A549 (cell line): ENCODE measurements at regions not wholly inside any gene's neighbourhood (a gene's known extent, or its start where the extent isn't known, plus 50 kb on each side); places are given as distances from the start of the nearest gene placed in this dataset.

Source experiments
- ATAC-seq, 2 experiments: fragments of 200-7000 bp in 1 of 2; fragments of >200 bp in 1 of 2; cut with Nextera tagmentation in 1 of 2; cut with Tn5 transposase in 1 of 2; 3 replicates each; pipeline versions ENCODE4 v1.8.0 to v1.9.1; 2018 to 2020; ENCODE audit warnings: mild to moderate bottlenecking in 1 of 2, moderate library complexity in 1 of 2
- CTCF ChIA-PET: fragments of 300-600 bp; sonication (Branson Sonifier 250); formaldehyde crosslinking; extraction: SDS; loops from one replicate; lab custom pipeline; 2021; ENCODE audit warnings: antibody characterized with exemption, inconsistent platforms; lab: Yijun Ruan, JAX
- POLR2A ChIA-PET: fragments of 350-600 bp; formaldehyde crosslinking; extraction: SDS; loops from one replicate; lab custom pipeline; 2021; ENCODE audit warnings: antibody characterized with exemption, inconsistent platforms; lab: Yijun Ruan, JAX
- DNase-seq, 2 experiments: peaks; one replicate each; pipeline versions ENCODE4 v3.0.0 to v3.0.0-alpha.2; 2011 to 2016; ENCODE audit warnings: low read depth in 1 of 2, low spot score in 1 of 2
- FAIRE-seq: peaks from 2 replicates; lab custom pipeline; 2011; peaks lifted over from hg19 to GRCh38; lab: Jason Lieb, UNC
- H3K27ac ChIP-seq, 2 experiments: fragments of >200 bp; sonication (Bioruptor Twin); formaldehyde crosslinking; 3 replicates each; pipeline ENCODE4 v1.5.1; 2016 to 2017
- H3K4me1 ChIP-seq: fragments of >200 bp; sonication (Bioruptor Twin); formaldehyde crosslinking; 3 replicates; pipeline ENCODE4 v1.6.1; 2016
- H3K4me2 ChIP-seq: fragments of >200 bp; sonication (Bioruptor Twin); formaldehyde crosslinking; 3 replicates; pipeline ENCODE4 v1.6.1; 2016
- H3K4me3 ChIP-seq: fragments of >200 bp; sonication (Bioruptor Twin); formaldehyde crosslinking; 3 replicates; pipeline ENCODE4 v1.5.1; 2016
- H3K9me3 ChIP-seq: fragments of >200 bp; sonication (Bioruptor Twin); formaldehyde crosslinking; 3 replicates; pipeline ENCODE4 v1.6.1; 2016
- CBX8 ChIP-seq: fragments of 200-600 bp; sonication (generic); IDR thresholded peaks from 2 replicates; pipeline ENCODE4 v1.6.1; 2016
- EHF ChIP-seq: fragments of 250-450 bp; sonication (Bioruptor Pico); IDR thresholded peaks from 2 replicates; pipeline ENCODE4 v1.5.0; 2020; ENCODE audit warnings: mild to moderate bottlenecking
- ESRRA ChIP-seq: fragments of 150-350 bp; IDR thresholded peaks from 2 replicates; pipeline ENCODE4 v1.6.1; 2014; ENCODE audit warnings: mild to moderate bottlenecking, low read length, borderline replicate concordance
- FOSL2 ChIP-seq, 2 experiments: fragments of 450-650 bp in 1 of 2; fragments of >200 bp in 1 of 2; sonication (Bioruptor Twin) in 1 of 2; formaldehyde crosslinking; IDR thresholded peaks; 2 replicates each; pipeline versions ENCODE4 v1.5.0 to v1.6.1; 2016 to 2020; ENCODE audit warnings: mild to moderate bottlenecking in 1 of 2, moderate library complexity in 1 of 2
- HEYL ChIP-seq: fragments of 250-450 bp; sonication (Bioruptor Pico); IDR thresholded peaks from 2 replicates; pipeline ENCODE4 v1.8.0; 2021; ENCODE audit warnings: mild to moderate bottlenecking, moderate library complexity
- HOXA7 ChIP-seq: fragments of 250-450 bp; sonication (Bioruptor Pico); IDR thresholded peaks from 2 replicates; pipeline ENCODE4 v1.5.0; 2020; ENCODE audit warnings: mild to moderate bottlenecking, moderate library complexity
- HOXB5 ChIP-seq: fragments of 250-450 bp; sonication (Bioruptor Pico); IDR thresholded peaks from 2 replicates; pipeline ENCODE4 v1.5.0; 2020; ENCODE audit warnings: mild to moderate bottlenecking, moderate library complexity
- JUN ChIP-seq, 2 experiments: fragments of >200 bp; sonication (Bioruptor Twin); formaldehyde crosslinking; IDR thresholded peaks; 2 replicates in 1 of 2; 3 replicates in 1 of 2; pipeline ENCODE4 v1.6.1; 2016 to 2017
- KDM5A ChIP-seq: fragments of 200-600 bp; sonication (generic); IDR thresholded peaks from 2 replicates; pipeline ENCODE4 v1.6.1; 2016; ENCODE audit warnings: antibody characterized with exemption, mild to moderate bottlenecking
- MYC ChIP-seq: IDR thresholded peaks from 2 replicates; pipeline ENCODE4 v1.6.1; 2012; ENCODE audit warnings: mild to moderate bottlenecking, inconsistent platforms, low read length, improper control_type of control experiment, borderline replicate concordance
- PHF8 ChIP-seq: fragments of 200-600 bp; sonication (generic); IDR thresholded peaks from 2 replicates; pipeline ENCODE4 v1.6.1; 2016; ENCODE audit warnings: low read depth, mild to moderate bottlenecking, antibody characterized with exemption, moderate library complexity, borderline replicate concordance
- POLR2A ChIP-seq: IDR thresholded peaks from 2 replicates; pipeline ENCODE4 v1.6.1; 2012; ENCODE audit warnings: mild to moderate bottlenecking, low read length
- POLR2AphosphoS2 ChIP-seq: conservative IDR thresholded peaks from 2 replicates; pipeline ENCODE4 v1.6.1; 2012; ENCODE audit warnings: low read length, improper control_type of control experiment, inconsistent platforms
- RAD21 ChIP-seq, 2 experiments: fragments of >200 bp in 1 of 2; sonication (Bioruptor Twin) in 1 of 2; formaldehyde crosslinking in 1 of 2; IDR thresholded peaks in 1 of 2; conservative IDR thresholded peaks in 1 of 2; 2 replicates in 1 of 2; 3 replicates in 1 of 2; pipeline ENCODE4 v1.6.1; 2012 to 2018; ENCODE audit warnings: inconsistent platforms in 1 of 2
- RARB ChIP-seq: fragments of 250-450 bp; sonication (Bioruptor Pico); IDR thresholded peaks from 2 replicates; pipeline ENCODE4 v1.8.0; 2021; ENCODE audit warnings: mild to moderate bottlenecking, moderate library complexity
- RFX5 ChIP-seq: fragments of 450-650 bp; IDR thresholded peaks from 2 replicates; pipeline ENCODE4 v1.7.1; 2014; ENCODE audit warnings: antibody characterized with exemption, mild to moderate bottlenecking, moderate library complexity
- RNF2 ChIP-seq: fragments of 200-600 bp; sonication (generic); IDR thresholded peaks from 2 replicates; pipeline ENCODE4 v1.6.1; 2016; ENCODE audit warnings: low read depth, mild to moderate bottlenecking, antibody characterized with exemption, moderate library complexity, borderline replicate concordance
- SMC3 ChIP-seq: fragments of >200 bp; sonication (Bioruptor Twin); formaldehyde crosslinking; IDR thresholded peaks from 3 replicates; pipeline ENCODE4 v1.6.1; 2018; ENCODE audit warnings: inconsistent platforms
- SREBF2 ChIP-seq: fragments of 450-650 bp; IDR thresholded peaks from 2 replicates; pipeline ENCODE4 v1.6.1; 2014; ENCODE audit warnings: mild to moderate bottlenecking, moderate library complexity
- TFCP2L1 ChIP-seq: fragments of 250-450 bp; sonication (Bioruptor Pico); IDR thresholded peaks from 2 replicates; pipeline ENCODE4 v1.5.0; 2021; ENCODE audit warnings: mild to moderate bottlenecking
- ZC3H11A ChIP-seq: fragments of 450-650 bp; IDR thresholded peaks from 2 replicates; pipeline ENCODE4 v1.6.1; 2014; ENCODE audit warnings: antibody characterized with exemption, mild to moderate bottlenecking
- ZNF302 ChIP-seq: fragments of 250-450 bp; sonication (Bioruptor Pico); IDR thresholded peaks from 2 replicates; pipeline ENCODE4 v1.9.0; 2021; ENCODE audit warnings: inconsistent platforms, mild to moderate bottlenecking, moderate library complexity
- WGBS: methylation state at CpG from one replicate; pipeline ENCODE4 v1.1.6; 2017; ENCODE audit errors: missing lambda C conversion rate; 5-methylcytosine and 5-hydroxymethylcytosine counted together
- TF ChIP-seq, protein P1 (sequence below): fragments of 250-450 bp; sonication (Bioruptor Pico); IDR thresholded peaks from 2 replicates; pipeline ENCODE4 v1.5.0; 2021; ENCODE audit warnings: mild to moderate bottlenecking, moderate library complexity, borderline replicate concordance
- TF ChIP-seq, protein P2 (sequence below): fragments of >200 bp; sonication (Bioruptor Twin); formaldehyde crosslinking; IDR thresholded peaks from 2 replicates; pipeline ENCODE4 v1.6.1; 2016
- TF ChIP-seq, protein P3 (sequence below): fragments of 250-450 bp; sonication (Bioruptor Pico); IDR thresholded peaks from 2 replicates; pipeline ENCODE4 v1.5.0; 2020; ENCODE audit warnings: low read depth, mild to moderate bottlenecking, moderate library complexity
- TF ChIP-seq, protein P4 (sequence below): fragments of 150-350 bp; IDR thresholded peaks from 2 replicates; pipeline ENCODE4 v1.6.1; 2014; ENCODE audit warnings: low read depth, mild to moderate bottlenecking, low read length

DNA sequence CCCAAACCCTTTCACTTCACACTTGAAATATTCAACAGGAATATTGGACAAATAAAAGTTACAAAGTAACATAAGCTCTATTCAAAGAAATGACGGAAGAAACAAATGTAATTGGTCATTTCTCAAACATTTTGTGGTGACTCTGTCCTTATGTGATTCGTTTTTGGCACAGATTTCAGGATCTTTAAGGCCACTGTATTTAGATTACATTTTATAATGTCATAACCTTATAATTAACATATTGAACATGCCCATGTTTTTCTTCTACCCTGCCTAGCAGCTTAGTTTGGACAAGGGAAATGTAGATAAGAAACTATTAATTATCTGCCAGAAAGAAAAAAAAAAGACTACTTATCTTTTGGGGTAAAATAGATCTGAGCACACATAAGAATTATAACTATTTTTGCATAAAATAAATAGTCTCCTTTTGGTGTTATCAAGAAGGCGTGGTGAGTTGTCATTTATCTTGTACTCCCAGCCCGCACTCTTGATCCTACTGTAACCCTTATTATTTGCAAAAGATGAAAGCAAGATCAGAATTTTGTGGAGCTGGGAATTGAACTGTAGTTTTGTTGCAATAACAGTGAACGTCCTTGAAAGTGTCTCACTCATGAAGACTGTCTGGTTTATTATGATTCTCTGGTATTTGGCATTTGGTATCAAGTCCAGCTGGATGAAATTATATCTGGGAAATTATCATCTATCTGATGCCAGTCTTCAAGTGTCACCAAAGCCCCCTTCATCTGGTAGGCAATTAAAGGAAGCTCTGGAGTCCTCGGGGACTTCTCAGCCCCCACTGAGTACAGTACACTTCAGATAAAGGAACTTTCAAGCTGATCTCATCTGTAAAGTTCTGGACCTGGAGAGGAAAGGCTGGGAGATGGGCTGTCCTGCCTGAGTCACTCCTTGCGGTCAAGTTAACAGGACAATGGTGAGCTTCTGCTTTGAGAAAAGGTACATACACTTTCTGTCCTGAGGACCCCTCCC lies 175.7 kb upstream of the INHBA start:
- CTCF ChIA-PET = no interaction called here
- no peaks in the 10 kb centered on the region for H3K4me1 ChIP-seq
- FAIRE-seq (no peak), ATAC-seq (no peak), DNase-seq (no peak)
- no peaks in the 10 kb centered on the region for H3K9me3 ChIP-seq
- TF ChIP-seq ZNF302 (CRISPR knock-in tag) = no peak
- TF ChIP-seq FOSL2 (IDR thresholded peaks at IDR 0.05) = no peak
- no peak for TF ChIP-seq FOSL2 (CRISPR knock-in tag; IDR thresholded peaks at IDR 0.05)
- TF ChIP-seq, protein P1, sequence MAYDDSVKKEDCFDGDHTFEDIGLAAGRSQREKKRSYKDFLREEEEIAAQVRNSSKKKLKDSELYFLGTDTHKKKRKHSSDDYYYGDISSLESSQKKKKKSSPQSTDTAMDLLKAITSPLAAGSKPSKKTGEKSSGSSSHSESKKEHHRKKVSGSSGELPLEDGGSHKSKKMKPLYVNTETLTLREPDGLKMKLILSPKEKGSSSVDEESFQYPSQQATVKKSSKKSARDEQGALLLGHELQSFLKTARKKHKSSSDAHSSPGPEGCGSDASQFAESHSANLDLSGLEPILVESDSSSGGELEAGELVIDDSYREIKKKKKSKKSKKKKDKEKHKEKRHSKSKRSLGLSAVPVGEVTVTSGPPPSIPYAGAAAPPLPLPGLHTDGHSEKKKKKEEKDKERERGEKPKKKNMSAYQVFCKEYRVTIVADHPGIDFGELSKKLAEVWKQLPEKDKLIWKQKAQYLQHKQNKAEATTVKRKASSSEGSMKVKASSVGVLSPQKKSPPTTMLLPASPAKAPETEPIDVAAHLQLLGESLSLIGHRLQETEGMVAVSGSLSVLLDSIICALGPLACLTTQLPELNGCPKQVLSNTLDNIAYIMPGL (CRISPR knock-in tag) = no peak
- TF ChIP-seq RFX5 = no peak
- TF ChIP-seq RARB (CRISPR knock-in tag) = no peak
- no peak for TF ChIP-seq RNF2
- no peak for TF ChIP-seq CBX8
- no peak for TF ChIP-seq MYC
- TF ChIP-seq, protein P2, sequence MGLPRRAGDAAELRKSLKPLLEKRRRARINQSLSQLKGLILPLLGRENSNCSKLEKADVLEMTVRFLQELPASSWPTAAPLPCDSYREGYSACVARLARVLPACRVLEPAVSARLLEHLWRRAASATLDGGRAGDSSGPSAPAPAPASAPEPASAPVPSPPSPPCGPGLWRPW = no peak
- no peak for TF ChIP-seq PHF8
- no peak for TF ChIP-seq SREBF2
- TF ChIP-seq KDM5A = no peak
- TF ChIP-seq, protein P3, sequence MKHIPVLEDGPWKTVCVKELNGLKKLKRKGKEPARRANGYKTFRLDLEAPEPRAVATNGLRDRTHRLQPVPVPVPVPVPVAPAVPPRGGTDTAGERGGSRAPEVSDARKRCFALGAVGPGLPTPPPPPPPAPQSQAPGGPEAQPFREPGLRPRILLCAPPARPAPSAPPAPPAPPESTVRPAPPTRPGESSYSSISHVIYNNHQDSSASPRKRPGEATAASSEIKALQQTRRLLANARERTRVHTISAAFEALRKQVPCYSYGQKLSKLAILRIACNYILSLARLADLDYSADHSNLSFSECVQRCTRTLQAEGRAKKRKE (CRISPR knock-in tag) = no peak
- no peak for TF ChIP-seq ZC3H11A
- TF ChIP-seq ESRRA = no peak
- no peak for TF ChIP-seq POLR2A
- no peak for TF ChIP-seq JUN (IDR thresholded peaks at IDR 0.05)
- WGBS = 28% methylated on average over 7 of the region's 7 CpGs
- no peak overlapping the region for H3K4me2 ChIP-seq
- no peak overlapping the region for H3K27ac ChIP-seq
- no peak overlapping the region for H3K4me3 ChIP-seq
- POLR2A ChIA-PET = no interaction called here

DNA sequence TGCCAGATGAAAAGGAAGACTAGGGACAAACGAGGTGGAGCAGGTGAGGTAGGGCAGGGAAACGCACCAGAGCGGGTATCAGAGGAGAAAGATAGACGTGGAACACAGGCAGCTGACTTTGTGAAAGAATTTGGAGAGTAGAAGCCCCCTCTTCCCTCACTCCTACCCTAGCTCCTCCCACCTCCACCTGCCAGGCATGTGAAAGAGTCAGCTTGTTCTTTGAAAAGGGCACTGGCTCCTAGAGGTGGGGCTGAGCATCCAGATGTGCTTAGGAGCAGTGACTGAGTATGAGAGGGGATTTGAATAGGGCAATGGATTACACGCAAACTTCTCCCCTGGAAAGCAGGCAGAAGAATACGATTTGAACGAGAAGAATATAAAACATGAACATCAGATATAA lies 174.2 kb upstream of the INHBA start:
- Histone ChIP-seq H3K4me2 (no peak overlapping the region), H3K27ac (no peak overlapping the region), H3K4me1 (no peaks in the 10 kb centered on the region), H3K9me3 (no peaks in the 10 kb centered on the region)
- DNase-seq = no peak
- TF ChIP-seq, protein P2 = no peak
- TF ChIP-seq, all 56 proteins: peak for 0
- no peak overlapping the region for H3K4me3 ChIP-seq
- POLR2A ChIA-PET = no interaction called here
- FAIRE-seq = no peak
- CTCF ChIA-PET = no interaction called here
- WGBS = 12% methylated on average over 7 of the region's 7 CpGs
- no peak for ATAC-seq

DNA sequence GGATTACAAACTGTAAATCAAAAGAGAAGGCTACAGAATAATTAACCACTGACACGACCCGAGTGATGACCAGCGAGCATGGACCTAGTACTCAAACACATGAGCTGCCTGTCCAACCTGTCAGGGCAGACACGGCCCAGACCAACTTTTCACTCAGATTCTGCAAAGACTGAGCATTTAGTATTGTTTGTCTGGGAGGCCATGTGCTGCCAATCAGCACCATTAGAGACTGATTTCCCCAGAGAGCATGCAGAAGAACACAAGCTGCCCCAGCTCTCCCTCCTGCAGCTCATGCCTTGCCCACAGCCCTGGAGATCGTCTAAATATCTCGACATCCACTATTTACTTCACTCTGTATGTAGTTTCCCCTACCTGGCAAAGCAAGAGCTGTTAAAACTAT lies 172.6 kb upstream of the INHBA start:
- Histone ChIP-seq H3K27ac (no peak overlapping the region), H3K4me1 (no peaks in the 10 kb centered on the region), H3K4me2 (no peak overlapping the region), H3K4me3 (no peak overlapping the region), H3K9me3 (no peaks in the 10 kb centered on the region)
- WGBS = 11% methylated on average over 6 of the region's 6 CpGs
- no peak for ATAC-seq
- no peak for DNase-seq
- no peak for FAIRE-seq
- CTCF ChIA-PET = interaction anchor here (1.4 kb wide), 1 partner anchor 101 kb away, joined by 3 read pairs; no protein-coding TSS in a partner anchor
- POLR2A ChIA-PET = no interaction called here
- TF ChIP-seq SMC3 = no peak
- TF ChIP-seq HOXA7 (CRISPR knock-in tag) = no peak
- TF ChIP-seq EHF (CRISPR knock-in tag) = no peak
- no peak for TF ChIP-seq POLR2AphosphoS2
- TF ChIP-seq MYC = no peak
- TF ChIP-seq HEYL (CRISPR knock-in tag) = no peak
- TF ChIP-seq TFCP2L1 (CRISPR knock-in tag) = no peak
- TF ChIP-seq, protein P4, sequence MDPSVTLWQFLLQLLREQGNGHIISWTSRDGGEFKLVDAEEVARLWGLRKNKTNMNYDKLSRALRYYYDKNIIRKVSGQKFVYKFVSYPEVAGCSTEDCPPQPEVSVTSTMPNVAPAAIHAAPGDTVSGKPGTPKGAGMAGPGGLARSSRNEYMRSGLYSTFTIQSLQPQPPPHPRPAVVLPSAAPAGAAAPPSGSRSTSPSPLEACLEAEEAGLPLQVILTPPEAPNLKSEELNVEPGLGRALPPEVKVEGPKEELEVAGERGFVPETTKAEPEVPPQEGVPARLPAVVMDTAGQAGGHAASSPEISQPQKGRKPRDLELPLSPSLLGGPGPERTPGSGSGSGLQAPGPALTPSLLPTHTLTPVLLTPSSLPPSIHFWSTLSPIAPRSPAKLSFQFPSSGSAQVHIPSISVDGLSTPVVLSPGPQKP = no peak
- no peak for TF ChIP-seq HOXB5 (CRISPR knock-in tag)
- no peak for TF ChIP-seq RAD21 (conservative IDR thresholded peaks at IDR 0.05 in 1 of 2, IDR thresholded peaks at IDR 0.05 in 1 of 2)
- TF ChIP-seq JUN (IDR thresholded peaks at IDR 0.05) = no peak
